ENCODE measurements at regions not wholly inside any gene's neighbourhood (a gene's known extent, or its start where the extent isn't known, plus 50 kb on each side); places are given as distances from the start of the nearest gene placed in this dataset.

DNA sequence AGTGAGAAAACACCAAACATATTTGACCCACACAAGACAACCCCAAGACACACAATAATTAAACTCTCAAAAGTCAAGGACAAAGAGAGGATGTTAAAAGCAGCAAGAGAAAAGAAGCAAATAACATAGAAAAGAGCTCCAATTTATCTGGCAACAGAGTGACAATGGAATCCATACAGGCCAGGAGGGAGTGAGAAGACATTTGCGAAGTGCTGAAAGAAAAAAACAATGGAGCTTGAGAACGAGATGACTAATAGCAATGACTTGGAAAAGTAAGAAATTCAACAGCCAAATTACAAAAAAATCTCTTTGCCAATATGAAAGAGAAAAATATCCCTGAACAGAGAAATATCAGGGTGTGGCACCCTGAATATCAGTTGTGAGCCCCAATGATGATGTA is 61.6 kb downstream of the MAD2L1 start:
- TF ChIP-seq, protein P1, sequence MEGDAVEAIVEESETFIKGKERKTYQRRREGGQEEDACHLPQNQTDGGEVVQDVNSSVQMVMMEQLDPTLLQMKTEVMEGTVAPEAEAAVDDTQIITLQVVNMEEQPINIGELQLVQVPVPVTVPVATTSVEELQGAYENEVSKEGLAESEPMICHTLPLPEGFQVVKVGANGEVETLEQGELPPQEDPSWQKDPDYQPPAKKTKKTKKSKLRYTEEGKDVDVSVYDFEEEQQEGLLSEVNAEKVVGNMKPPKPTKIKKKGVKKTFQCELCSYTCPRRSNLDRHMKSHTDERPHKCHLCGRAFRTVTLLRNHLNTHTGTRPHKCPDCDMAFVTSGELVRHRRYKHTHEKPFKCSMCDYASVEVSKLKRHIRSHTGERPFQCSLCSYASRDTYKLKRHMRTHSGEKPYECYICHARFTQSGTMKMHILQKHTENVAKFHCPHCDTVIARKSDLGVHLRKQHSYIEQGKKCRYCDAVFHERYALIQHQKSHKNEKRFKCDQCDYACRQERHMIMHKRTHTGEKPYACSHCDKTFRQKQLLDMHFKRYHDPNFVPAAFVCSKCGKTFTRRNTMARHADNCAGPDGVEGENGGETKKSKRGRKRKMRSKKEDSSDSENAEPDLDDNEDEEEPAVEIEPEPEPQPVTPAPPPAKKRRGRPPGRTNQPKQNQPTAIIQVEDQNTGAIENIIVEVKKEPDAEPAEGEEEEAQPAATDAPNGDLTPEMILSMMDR (IDR thresholded peaks at IDR 0.05 in 4 of 5, conservative IDR thresholded peaks at IDR 0.05 in 1 of 5): no peak
- TF ChIP-seq POLR2A (IDR thresholded peaks at IDR 0.05): no peak
